Keratinocyte (primary cell): ENCODE measurements at regions not wholly inside any gene's neighbourhood (a gene's known extent, or its start where the extent isn't known, plus 50 kb on each side); places are given as distances from the start of the nearest gene placed in this dataset.

ENCODE experiments used
- DNase-seq: peaks from one replicate; pipeline ENCODE4 v3.0.0-alpha.2; 2011; ENCODE audit warnings: low read depth, missing footprints, low spot score
- FAIRE-seq: peaks from 2 replicates; lab custom pipeline; 2011; peaks lifted over from hg19 to GRCh38; lab: Jason Lieb, UNC
- H2AFZ ChIP-seq: 2 replicates; pipeline ENCODE4 v1.6.0; 2012; ENCODE audit warnings: low read length, control low read depth, inconsistent platforms; ENCODE audit not compliant: control insufficient read depth
- H3K27ac ChIP-seq: 2 replicates; pipeline ENCODE4 v1.5.1; 2011; ENCODE audit warnings: low read length; ENCODE audit not compliant: control insufficient read depth, insufficient read depth
- H3K27me3 ChIP-seq: 3 replicates; pipeline ENCODE4 v1.6.0; 2011; ENCODE audit warnings: low read length; ENCODE audit not compliant: control insufficient read depth, insufficient read depth; ENCODE audit errors: extremely low read depth
- H3K36me3 ChIP-seq, 2 experiments: 2 replicates in 1 of 2; 3 replicates in 1 of 2; pipeline ENCODE4 v1.5.1; 2011; ENCODE audit warnings: low read length in 2 of 2, mild to moderate bottlenecking in 1 of 2; ENCODE audit not compliant: control insufficient read depth in 2 of 2, insufficient read depth in 2 of 2; ENCODE audit errors: extremely low read depth in 1 of 2
- H3K4me1 ChIP-seq: 3 replicates; pipeline ENCODE4 v1.5.1; 2011; ENCODE audit warnings: low read length; ENCODE audit not compliant: control insufficient read depth, insufficient read depth; ENCODE audit errors: extremely low read depth
- H3K4me2 ChIP-seq: 3 replicates; pipeline ENCODE4 v1.6.0; 2011; ENCODE audit warnings: low read depth, low read length; ENCODE audit not compliant: control insufficient read depth, insufficient read depth; ENCODE audit errors: extremely low read depth
- H3K4me3 ChIP-seq, 3 experiments: fragments of 200-600 bp in 1 of 3; sonication (generic) in 1 of 3; 2 replicates in 2 of 3; 3 replicates in 1 of 3; pipeline ENCODE4 v1.5.1; 2011 to 2016; ENCODE audit warnings: low read length in 3 of 3, mild to moderate bottlenecking in 3 of 3, control low read depth in 2 of 3, inconsistent platforms in 1 of 3, low read depth in 1 of 3, mixed read lengths in 1 of 3, mixed run types in 1 of 3, moderate library complexity in 1 of 3; ENCODE audit not compliant: control insufficient read depth in 2 of 3, insufficient read depth in 2 of 3; ENCODE audit errors: extremely low read depth in 1 of 3
- H3K79me2 ChIP-seq: 2 replicates; pipeline ENCODE4 v1.6.0; 2012; ENCODE audit warnings: low read length; ENCODE audit not compliant: control insufficient read depth, insufficient read depth
- H3K9ac ChIP-seq: 3 replicates; pipeline ENCODE4 v1.6.0; 2011; ENCODE audit warnings: low read length; ENCODE audit not compliant: control insufficient read depth, insufficient read depth; ENCODE audit errors: extremely low read depth
- H3K9me1 ChIP-seq: 3 replicates; pipeline ENCODE4 v1.6.0; 2011; ENCODE audit warnings: low read length; ENCODE audit not compliant: control insufficient read depth, insufficient read depth; ENCODE audit errors: extremely low read depth
- H3K9me3 ChIP-seq: 2 replicates; pipeline ENCODE4 v1.5.1; 2012; ENCODE audit warnings: low read depth, low read length; ENCODE audit not compliant: control insufficient read depth
- H4K20me1 ChIP-seq: 3 replicates; pipeline ENCODE4 v1.6.0; 2011; ENCODE audit warnings: low read length; ENCODE audit not compliant: control insufficient read depth, insufficient read depth; ENCODE audit errors: extremely low read depth
- EZH2 ChIP-seq: IDR thresholded peaks from one replicate; pipeline ENCODE4 v1.6.1; 2012; ENCODE audit warnings: inconsistent platforms, mild to moderate bottlenecking, low read length, moderate library complexity
- dilution Hi-C: fragments of 300-500 bp; cut with MboI; formaldehyde crosslinking; loops from one replicate; pipeline ENCODE4 v1.7.0; 2020; ENCODE audit warnings: low sequenced_read_pairs; ENCODE audit not compliant: extremely low pct_ligation_motif_present
- TF ChIP-seq, protein P1 (sequence below), 3 experiments: IDR thresholded peaks in 1 of 3; conservative IDR thresholded peaks in 1 of 3; optimal IDR thresholded peaks in 1 of 3; 2 replicates in 2 of 3; 3 replicates in 1 of 3; pipeline versions ENCODE3 to v1.5.1; 2011; ENCODE audit warnings: low read length in 3 of 3, mild to moderate bottlenecking in 3 of 3, moderate library complexity in 2 of 3, control low read depth in 1 of 3, inconsistent platforms in 1 of 3; ENCODE audit not compliant: insufficient read depth in 2 of 3; ENCODE audit errors: extremely low read depth in 1 of 3

- Histone ChIP-seq H3K9ac (no peak overlapping the region), H3K9me1 (no peaks in the 10 kb centered on the region), H3K27me3 (no peaks in the 10 kb centered on the region), H3K36me3 (no peaks in the 10 kb centered on the region), H3K4me2 (no peak overlapping the region), H3K9me3 (no peaks in the 10 kb centered on the region), H3K4me3 (no peak overlapping the region), H3K27ac (no peak overlapping the region), H3K4me1 (no peaks in the 10 kb centered on the region), H4K20me1 (no peaks in the 10 kb centered on the region), H3K79me2 (no peaks in the 10 kb centered on the region), H2AFZ (no peak overlapping the region)
- DNase-seq (no peak), FAIRE-seq (no peak)
- dilution Hi-C loops = no loop called here
- TF ChIP-seq EZH2 = no peak
- TF ChIP-seq, protein P1, sequence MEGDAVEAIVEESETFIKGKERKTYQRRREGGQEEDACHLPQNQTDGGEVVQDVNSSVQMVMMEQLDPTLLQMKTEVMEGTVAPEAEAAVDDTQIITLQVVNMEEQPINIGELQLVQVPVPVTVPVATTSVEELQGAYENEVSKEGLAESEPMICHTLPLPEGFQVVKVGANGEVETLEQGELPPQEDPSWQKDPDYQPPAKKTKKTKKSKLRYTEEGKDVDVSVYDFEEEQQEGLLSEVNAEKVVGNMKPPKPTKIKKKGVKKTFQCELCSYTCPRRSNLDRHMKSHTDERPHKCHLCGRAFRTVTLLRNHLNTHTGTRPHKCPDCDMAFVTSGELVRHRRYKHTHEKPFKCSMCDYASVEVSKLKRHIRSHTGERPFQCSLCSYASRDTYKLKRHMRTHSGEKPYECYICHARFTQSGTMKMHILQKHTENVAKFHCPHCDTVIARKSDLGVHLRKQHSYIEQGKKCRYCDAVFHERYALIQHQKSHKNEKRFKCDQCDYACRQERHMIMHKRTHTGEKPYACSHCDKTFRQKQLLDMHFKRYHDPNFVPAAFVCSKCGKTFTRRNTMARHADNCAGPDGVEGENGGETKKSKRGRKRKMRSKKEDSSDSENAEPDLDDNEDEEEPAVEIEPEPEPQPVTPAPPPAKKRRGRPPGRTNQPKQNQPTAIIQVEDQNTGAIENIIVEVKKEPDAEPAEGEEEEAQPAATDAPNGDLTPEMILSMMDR (optimal IDR thresholded peaks at IDR 0.05 in 1 of 3, IDR thresholded peaks at IDR 0.05 in 1 of 3, conservative IDR thresholded peaks at IDR 0.05 in 1 of 3; ENCODE audit: extremely low read depth in 1 of 3, insufficient read depth in 2 of 3, low read length in 3 of 3) = no peak
These were observed 196.5 kb upstream of the PCDH20 start for GRCh38 chr13:61612192-61612591.

DNA sequence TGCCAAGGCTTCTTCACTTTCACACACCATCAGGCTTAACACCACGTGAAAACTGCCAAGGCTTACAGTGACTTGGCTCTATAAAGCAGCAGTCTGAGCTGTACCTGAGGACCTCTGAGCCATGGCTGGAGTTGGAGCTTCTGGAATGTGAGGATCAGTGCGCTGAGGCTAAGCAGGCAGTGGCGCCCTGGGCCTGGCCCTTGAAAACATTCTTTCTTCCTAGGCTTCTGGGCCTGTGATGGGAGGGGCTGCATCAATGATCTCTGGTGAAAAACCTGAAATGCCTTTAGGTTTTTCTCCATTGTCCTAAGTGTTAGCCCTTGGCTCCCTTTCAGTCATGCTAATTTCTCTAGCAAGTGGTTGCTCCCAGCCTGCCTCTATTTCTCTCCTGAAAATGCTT lies 192.5 kb upstream of the PCDH20 start:
- Histone ChIP-seq H3K4me2 (no peak overlapping the region), H3K9me1 (no peaks in the 10 kb centered on the region), H3K9ac (no peak overlapping the region), H3K79me2 (no peaks in the 10 kb centered on the region), H2AFZ (no peak overlapping the region), H3K9me3 (no peaks in the 10 kb centered on the region), H3K27ac (no peak overlapping the region), H3K27me3 (no peaks in the 10 kb centered on the region), H3K4me1 (no peaks in the 10 kb centered on the region), H3K36me3 (no peaks in the 10 kb centered on the region), H4K20me1 (no peaks in the 10 kb centered on the region), H3K4me3 (no peak overlapping the region)
- no peak for FAIRE-seq
- TF ChIP-seq EZH2 = no peak
- TF ChIP-seq, protein P1 (optimal IDR thresholded peaks at IDR 0.05 in 1 of 3, IDR thresholded peaks at IDR 0.05 in 1 of 3, conservative IDR thresholded peaks at IDR 0.05 in 1 of 3; ENCODE audit: extremely low read depth in 1 of 3, insufficient read depth in 2 of 3, low read length in 3 of 3) = no peak
- no peak for DNase-seq
- dilution Hi-C loops = no loop called here
